GM18508 (cell line): ENCODE measurements at regions not wholly inside any gene's neighbourhood (a gene's known extent, or its start where the extent isn't known, plus 50 kb on each side); places are given as distances from the start of the nearest gene placed in this dataset.

Experiments used
- ATAC-seq: cut with Tn5 transposase; IDR thresholded peaks from one replicate; pipeline ENCODE4 v1.9.1; 2021; ENCODE audit warnings: moderate number of reproducible peaks; ENCODE audit not compliant: insufficient read depth, unreplicated experiment

- ATAC-seq: no peak
These were observed 198.3 kb upstream of the KCNJ16 start for GRCh38 chr17:69876757-69877156.

GRCh38 chr17:69878661-69879060, 196.4 kb upstream of the KCNJ16 start:
- ATAC-seq: no peak

DNA sequence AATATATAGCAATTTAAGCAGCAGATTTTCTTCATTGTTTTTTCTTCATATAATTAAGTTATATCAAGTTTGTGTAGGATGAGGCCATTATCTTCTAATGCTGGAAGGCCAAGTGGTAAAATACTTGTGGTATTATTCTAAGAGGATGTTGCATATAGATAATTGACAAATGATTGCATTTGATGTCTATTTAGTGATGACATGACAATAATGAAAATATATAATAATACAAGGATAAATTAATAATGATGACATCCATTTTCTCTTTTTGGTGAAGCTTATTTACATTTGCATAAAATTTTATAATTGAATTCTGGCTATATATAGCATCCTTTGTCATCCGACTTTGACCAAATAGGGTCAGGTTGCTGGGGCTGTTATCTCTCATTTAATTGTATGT, 195.4 kb upstream of the KCNJ16 start:
- ATAC-seq: no peak

DNA sequence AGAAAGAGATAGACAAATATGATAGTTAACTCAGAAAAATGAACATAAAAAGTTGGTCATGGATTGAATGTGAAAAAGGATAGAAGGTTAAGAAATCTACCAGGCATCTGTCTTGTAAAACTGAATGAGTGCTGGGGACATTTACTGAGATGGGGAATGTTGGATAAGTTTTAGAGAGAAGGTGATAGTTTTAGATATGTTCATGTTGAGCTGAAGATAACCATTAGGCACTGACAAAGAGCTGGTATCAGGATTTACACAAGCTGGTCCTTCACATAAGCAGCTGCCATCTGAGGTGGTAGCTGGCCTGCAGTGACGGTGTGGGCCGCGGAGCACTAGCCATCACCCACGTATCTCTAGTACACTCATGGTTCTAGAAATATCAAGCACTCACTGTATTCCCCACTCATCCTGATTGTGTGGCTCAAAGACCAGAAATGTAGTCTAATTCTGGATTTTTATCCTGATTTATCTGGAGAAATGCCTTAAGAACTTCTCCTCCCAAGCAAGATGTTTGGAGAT, 194.4 kb upstream of the KCNJ16 start:
- ATAC-seq: no peak

DNA sequence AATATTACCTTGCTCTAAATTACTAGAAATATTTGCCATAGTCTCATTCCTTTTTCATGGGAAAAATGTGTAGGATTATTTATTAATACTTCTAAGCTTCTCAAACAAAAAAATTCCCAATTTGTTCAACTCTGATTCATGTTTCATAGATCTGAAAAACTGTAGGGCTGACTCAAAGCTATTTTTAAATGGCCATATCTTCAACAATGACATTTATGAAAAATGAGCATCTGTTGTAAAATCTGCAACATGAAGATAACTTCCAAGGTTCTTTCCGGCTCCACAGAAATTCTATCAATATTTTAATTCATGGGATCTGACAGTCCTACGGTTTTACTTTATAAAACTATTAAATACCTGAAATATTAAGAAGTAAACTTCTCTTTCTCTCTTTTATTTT, 192.7 kb upstream of the KCNJ16 start:
- no peak for ATAC-seq

DNA sequence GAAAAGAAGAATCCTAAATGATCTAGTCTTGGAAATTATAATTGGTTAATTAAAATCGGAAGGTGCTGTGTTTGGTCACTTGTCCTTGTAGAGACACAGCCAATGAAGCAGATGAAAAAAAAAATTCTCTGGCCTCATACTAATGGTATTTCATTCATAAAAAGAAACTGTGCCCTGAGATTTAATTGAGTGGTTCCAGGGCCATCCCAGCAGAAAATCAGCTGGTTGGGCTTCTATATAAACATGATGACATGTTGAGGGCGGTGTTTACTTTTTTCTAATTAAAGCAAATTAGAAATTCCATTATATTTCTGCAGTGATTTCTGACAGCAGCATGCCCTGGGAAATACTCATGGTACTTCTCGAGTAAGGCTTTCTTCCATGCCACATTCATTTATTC, 191.9 kb upstream of the KCNJ16 start:
- ATAC-seq: no peak

DNA sequence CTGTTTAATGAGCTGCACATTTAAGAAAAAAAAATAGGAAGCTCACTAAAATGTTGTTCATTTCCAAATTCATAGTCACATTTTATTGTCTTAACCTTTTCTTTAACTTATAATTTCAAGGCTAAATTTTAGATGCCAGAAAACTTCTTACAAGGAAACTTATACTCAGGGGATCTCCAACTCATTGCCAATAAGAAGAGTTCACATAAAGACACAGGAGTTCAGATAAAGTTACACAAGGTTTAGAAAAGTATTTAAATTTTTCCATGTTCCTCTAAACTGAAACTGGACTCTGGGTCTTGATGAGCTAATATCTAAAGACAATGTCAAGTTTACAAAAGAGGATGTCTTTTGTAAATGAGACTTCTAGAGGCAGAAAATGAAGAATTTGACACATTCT, 190.7 kb upstream of the KCNJ16 start:
- ATAC-seq: no peak

- ATAC-seq: no peak
These were observed 190.2 kb upstream of the KCNJ16 start for GRCh38 chr17:69884846-69885245.

GRCh38 chr17:69898601-69899000, 176.4 kb upstream of the KCNJ16 start:
- no peak for ATAC-seq

GRCh38 chr17:69900101-69900500, 174.9 kb upstream of the KCNJ16 start:
- ATAC-seq: no peak

- no peak for ATAC-seq
These were observed 174.2 kb upstream of the KCNJ16 start for GRCh38 chr17:69900829-69901228.

- no peak for ATAC-seq
These were observed 168.7 kb upstream of the KCNJ16 start for GRCh38 chr17:69906306-69906705.

GRCh38 chr17:69907132-69907847, 167.7 kb upstream of the KCNJ16 start:
- no peak for ATAC-seq

DNA sequence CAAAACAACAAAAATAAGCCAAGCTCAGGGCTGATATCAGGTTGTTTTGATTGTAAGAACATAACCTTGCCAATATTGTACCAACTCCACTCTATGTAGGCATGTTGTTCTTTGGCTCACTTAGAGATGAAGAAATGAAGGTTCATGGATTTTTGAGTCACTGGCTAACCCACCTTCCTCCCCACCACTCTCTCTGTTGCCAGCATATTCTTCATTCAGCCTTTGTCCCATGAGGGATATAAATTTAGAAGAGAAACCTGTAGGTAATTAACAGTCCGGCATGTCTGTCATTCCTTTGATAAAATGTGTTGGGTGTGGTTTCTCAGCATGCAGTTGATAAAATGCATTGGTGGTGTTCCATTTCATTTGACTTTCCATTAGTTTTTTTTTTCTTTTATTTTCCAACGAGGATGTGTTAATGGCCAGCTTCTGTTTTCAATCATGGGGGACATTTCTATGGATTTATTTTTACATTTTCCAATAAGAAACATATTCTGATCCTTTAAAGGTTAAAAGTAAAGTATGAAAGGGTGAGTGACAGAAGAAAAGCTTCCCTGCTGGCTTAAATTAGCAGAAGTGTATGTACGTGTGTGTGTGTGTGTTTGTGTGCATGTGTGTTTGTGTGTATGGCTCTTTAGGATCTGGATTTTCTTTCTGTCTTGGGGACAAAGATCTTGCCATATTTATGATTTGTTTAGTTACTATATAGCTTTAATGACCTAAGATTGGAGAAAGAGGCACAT, 166.2 kb upstream of the KCNJ16 start:
- ATAC-seq: no peak

- ATAC-seq: no peak
These were observed 165.6 kb upstream of the KCNJ16 start for GRCh38 chr17:69909389-69909788.

DNA sequence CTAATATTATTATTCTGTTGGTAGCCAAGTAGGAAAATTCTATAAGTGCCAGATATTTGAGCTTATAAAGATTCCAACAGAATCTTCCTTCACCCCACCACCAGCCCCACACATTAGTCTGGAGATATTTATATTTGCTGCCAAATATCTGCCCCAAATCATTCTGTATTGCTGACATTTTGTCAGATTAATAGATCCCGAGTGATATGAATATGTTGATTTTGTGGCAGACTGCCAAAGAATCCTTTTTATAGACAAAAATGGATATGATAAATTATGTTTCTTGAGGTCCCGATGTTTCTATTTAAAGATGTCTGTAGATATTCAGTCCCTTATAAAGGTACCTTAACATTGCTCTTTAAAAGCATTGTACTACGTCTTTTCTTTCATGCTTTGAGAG, 162.2 kb upstream of the KCNJ16 start:
- ATAC-seq: no peak

DNA sequence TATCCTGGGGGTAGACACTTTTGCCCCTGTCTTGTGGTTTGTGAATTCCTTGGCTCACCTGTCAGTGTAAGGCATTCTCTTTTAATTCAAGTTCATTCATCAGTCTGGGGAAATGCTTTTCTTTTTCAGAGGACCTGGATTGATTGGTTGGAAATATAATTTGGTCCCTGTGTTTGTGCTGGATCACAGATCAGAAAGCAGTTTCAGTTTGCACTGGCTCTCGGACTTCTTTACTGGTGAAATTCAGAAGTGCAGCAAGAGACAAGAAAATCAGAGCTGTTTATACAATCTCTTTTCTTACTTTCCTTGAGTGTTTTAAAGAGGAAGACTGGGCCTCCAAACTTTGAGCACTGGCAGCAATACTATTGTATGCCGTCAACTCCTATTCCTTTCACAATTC, 161.8 kb upstream of the KCNJ16 start:
- no peak for ATAC-seq

GRCh38 chr17:69913616-69914015, 161.4 kb upstream of the KCNJ16 start:
- ATAC-seq: no peak

- no peak for ATAC-seq
These were observed 160.5 kb upstream of the KCNJ16 start for GRCh38 chr17:69914520-69914919.

- no peak for ATAC-seq
These were observed 158.3 kb upstream of the KCNJ16 start for GRCh38 chr17:69916761-69917160.

DNA sequence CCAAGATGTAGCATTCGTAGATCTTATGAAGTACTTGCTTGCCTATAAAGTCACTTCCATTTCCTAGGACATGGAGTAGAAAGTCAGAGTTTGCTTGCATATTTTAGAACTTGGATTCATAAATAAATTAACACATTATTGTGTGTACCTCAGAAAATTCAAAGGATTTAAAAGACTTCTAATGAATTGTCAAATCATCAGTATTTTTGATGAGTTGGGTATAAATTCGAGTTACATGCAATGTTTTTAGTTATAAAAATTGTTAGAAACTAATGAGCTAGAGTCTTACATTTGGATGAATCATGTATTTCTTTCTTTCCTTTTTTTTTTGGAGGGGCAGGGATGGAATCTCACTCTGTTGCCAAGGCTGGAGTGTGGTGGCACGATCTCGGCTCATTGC, 156.9 kb upstream of the KCNJ16 start:
- ATAC-seq: no peak

GRCh38 chr17:69919789-69920188, 155.2 kb upstream of the KCNJ16 start:
- ATAC-seq: no peak
